ENCODE measurements at regions not wholly inside any gene's neighbourhood (a gene's known extent, or its start where the extent isn't known, plus 50 kb on each side); places are given as distances from the start of the nearest gene placed in this dataset.

DNA sequence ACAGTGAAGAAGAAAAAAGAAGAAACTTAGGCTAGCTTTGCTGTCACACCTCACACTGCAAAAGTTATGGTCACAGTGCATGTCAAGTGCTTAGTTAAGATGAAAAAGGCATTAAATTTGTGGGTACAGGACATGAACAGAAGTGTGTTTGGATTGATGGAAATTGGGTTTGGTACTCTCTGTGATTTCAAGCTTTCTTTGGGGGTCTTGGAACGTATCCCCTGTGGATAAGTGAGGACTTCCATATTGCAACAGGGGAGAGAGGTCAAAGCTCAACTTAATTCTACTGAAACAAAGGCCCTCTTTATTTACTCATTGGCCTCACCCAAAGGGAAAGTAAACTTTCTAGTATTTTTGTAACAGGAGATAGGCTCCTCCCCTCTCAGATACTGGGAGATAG is 138.3 kb upstream of the FUT9 start:
- TF ChIP-seq MAFK (IDR thresholded peaks at IDR 0.05; ENCODE audit: partially characterized antibody): no peak
- TF ChIP-seq EP300 (IDR thresholded peaks at IDR 0.05): no peak
- TF ChIP-seq, protein P1, sequence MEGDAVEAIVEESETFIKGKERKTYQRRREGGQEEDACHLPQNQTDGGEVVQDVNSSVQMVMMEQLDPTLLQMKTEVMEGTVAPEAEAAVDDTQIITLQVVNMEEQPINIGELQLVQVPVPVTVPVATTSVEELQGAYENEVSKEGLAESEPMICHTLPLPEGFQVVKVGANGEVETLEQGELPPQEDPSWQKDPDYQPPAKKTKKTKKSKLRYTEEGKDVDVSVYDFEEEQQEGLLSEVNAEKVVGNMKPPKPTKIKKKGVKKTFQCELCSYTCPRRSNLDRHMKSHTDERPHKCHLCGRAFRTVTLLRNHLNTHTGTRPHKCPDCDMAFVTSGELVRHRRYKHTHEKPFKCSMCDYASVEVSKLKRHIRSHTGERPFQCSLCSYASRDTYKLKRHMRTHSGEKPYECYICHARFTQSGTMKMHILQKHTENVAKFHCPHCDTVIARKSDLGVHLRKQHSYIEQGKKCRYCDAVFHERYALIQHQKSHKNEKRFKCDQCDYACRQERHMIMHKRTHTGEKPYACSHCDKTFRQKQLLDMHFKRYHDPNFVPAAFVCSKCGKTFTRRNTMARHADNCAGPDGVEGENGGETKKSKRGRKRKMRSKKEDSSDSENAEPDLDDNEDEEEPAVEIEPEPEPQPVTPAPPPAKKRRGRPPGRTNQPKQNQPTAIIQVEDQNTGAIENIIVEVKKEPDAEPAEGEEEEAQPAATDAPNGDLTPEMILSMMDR (IDR thresholded peaks at IDR 0.05): no peak
- no peak for TF ChIP-seq RAD21 (conservative IDR thresholded peaks at IDR 0.05 in 1 of 2, IDR thresholded peaks at IDR 0.05 in 1 of 2)
- no peak for TF ChIP-seq PBX3 (IDR thresholded peaks at IDR 0.05)
- TF ChIP-seq, protein P2, sequence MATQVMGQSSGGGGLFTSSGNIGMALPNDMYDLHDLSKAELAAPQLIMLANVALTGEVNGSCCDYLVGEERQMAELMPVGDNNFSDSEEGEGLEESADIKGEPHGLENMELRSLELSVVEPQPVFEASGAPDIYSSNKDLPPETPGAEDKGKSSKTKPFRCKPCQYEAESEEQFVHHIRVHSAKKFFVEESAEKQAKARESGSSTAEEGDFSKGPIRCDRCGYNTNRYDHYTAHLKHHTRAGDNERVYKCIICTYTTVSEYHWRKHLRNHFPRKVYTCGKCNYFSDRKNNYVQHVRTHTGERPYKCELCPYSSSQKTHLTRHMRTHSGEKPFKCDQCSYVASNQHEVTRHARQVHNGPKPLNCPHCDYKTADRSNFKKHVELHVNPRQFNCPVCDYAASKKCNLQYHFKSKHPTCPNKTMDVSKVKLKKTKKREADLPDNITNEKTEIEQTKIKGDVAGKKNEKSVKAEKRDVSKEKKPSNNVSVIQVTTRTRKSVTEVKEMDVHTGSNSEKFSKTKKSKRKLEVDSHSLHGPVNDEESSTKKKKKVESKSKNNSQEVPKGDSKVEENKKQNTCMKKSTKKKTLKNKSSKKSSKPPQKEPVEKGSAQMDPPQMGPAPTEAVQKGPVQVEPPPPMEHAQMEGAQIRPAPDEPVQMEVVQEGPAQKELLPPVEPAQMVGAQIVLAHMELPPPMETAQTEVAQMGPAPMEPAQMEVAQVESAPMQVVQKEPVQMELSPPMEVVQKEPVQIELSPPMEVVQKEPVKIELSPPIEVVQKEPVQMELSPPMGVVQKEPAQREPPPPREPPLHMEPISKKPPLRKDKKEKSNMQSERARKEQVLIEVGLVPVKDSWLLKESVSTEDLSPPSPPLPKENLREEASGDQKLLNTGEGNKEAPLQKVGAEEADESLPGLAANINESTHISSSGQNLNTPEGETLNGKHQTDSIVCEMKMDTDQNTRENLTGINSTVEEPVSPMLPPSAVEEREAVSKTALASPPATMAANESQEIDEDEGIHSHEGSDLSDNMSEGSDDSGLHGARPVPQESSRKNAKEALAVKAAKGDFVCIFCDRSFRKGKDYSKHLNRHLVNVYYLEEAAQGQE (IDR thresholded peaks at IDR 0.05): no peak
- no peak for TF ChIP-seq ZFP36 (IDR thresholded peaks at IDR 0.05; ENCODE audit: borderline replicate concordance, partially characterized antibody)
- TF ChIP-seq, protein P3, sequence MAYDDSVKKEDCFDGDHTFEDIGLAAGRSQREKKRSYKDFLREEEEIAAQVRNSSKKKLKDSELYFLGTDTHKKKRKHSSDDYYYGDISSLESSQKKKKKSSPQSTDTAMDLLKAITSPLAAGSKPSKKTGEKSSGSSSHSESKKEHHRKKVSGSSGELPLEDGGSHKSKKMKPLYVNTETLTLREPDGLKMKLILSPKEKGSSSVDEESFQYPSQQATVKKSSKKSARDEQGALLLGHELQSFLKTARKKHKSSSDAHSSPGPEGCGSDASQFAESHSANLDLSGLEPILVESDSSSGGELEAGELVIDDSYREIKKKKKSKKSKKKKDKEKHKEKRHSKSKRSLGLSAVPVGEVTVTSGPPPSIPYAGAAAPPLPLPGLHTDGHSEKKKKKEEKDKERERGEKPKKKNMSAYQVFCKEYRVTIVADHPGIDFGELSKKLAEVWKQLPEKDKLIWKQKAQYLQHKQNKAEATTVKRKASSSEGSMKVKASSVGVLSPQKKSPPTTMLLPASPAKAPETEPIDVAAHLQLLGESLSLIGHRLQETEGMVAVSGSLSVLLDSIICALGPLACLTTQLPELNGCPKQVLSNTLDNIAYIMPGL (CRISPR knock-in tag; IDR thresholded peaks at IDR 0.05; ENCODE audit: borderline replicate concordance): no peak
- TF ChIP-seq E2F6 (IDR thresholded peaks at IDR 0.05; ENCODE audit: borderline replicate concordance, low read depth): no peak
- TF ChIP-seq POLR2A (IDR thresholded peaks at IDR 0.05; ENCODE audit: low read length): no peak
- no peak for TF ChIP-seq NR3C1 (IDR thresholded peaks at IDR 0.05)

Data from A549 (cell line).